PC-9 (cell line): ENCODE measurements at regions not wholly inside any gene's neighbourhood (a gene's known extent, or its start where the extent isn't known, plus 50 kb on each side); places are given as distances from the start of the nearest gene placed in this dataset.

Experiments used
- CTCF ChIP-seq: fragments of 200-600 bp; sonication (generic); conservative IDR thresholded peaks from 2 replicates; pipeline ENCODE4 v1.6.1; 2017; ENCODE audit warnings: mixed run types, antibody characterized with exemption, mild to moderate bottlenecking, moderate library complexity
- EZH2 ChIP-seq: fragments of 200-600 bp; sonication (generic); IDR thresholded peaks from 2 replicates; pipeline ENCODE4 v1.8.0; 2017; ENCODE audit warnings: antibody characterized with exemption, low read depth

GRCh38 chr5:164010900-164011299 lies 505.5 kb downstream of the MAT2B start:
- TF ChIP-seq CTCF, result no peak
- no peak for TF ChIP-seq EZH2
